ENCODE measurements at regions not wholly inside any gene's neighbourhood (a gene's known extent, or its start where the extent isn't known, plus 50 kb on each side); places are given as distances from the start of the nearest gene placed in this dataset.

DNA sequence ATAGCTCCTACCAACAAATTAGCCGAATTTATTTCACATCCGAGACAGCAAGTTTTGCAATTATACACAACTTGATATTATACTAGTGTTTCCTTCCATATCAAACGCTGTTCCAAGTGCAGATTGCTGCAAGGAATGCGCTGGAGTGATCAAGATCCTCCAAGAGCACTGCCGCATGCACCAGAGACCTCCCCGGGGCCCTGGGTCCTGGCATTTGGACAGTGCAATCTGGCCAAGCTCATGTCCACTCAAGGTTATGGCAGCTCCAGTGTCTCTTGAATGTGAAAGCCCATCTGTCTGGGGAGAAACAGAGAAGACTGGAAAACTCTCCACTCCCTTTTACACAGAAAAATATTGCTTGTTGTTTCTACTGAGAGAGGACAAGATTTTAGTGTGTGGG is 111.9 kb downstream of the HSPH1 start:
- 80 to 84% methylated on average over 3 to 6 of the region's 6 CpGs for WGBS, 2 donors
- H3K27me3 ChIP-seq, result peaks cover 0 to 3% (median 0%) of the 10 kb centered on the region in 4 donors
- no peak overlapping the region for H3K27ac ChIP-seq
- H3K4me3 ChIP-seq, result no peak overlapping the region
- no peak for TF ChIP-seq POLR2A (IDR thresholded peaks at IDR 0.05)
- TF ChIP-seq, protein P1, sequence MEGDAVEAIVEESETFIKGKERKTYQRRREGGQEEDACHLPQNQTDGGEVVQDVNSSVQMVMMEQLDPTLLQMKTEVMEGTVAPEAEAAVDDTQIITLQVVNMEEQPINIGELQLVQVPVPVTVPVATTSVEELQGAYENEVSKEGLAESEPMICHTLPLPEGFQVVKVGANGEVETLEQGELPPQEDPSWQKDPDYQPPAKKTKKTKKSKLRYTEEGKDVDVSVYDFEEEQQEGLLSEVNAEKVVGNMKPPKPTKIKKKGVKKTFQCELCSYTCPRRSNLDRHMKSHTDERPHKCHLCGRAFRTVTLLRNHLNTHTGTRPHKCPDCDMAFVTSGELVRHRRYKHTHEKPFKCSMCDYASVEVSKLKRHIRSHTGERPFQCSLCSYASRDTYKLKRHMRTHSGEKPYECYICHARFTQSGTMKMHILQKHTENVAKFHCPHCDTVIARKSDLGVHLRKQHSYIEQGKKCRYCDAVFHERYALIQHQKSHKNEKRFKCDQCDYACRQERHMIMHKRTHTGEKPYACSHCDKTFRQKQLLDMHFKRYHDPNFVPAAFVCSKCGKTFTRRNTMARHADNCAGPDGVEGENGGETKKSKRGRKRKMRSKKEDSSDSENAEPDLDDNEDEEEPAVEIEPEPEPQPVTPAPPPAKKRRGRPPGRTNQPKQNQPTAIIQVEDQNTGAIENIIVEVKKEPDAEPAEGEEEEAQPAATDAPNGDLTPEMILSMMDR (IDR thresholded peaks at IDR 0.05), result no peak
- H3K9me3 ChIP-seq, result no peaks in the 10 kb centered on the region
- no peak for DNase-seq
- H3K36me3 ChIP-seq, result no peaks in the 10 kb centered on the region
- H3K4me1 ChIP-seq, result peaks cover 22 to 34% (median 22%) of the 10 kb centered on the region in 3 donors
- intact Hi-C loops (cut with DNase I), result no loop called here

GRCh38 chr13:31049083-31049482 is 112.6 kb downstream of the HSPH1 start:
- H3K9me3 ChIP-seq, result no peaks in the 10 kb centered on the region
- TF ChIP-seq, protein P1 (IDR thresholded peaks at IDR 0.05), result no peak
- no peak for TF ChIP-seq POLR2A (IDR thresholded peaks at IDR 0.05)
- no peak overlapping the region for H3K4me3 ChIP-seq
- 86 to 87% methylated on average over 4 of the region's 4 CpGs for WGBS, 2 donors
- H3K4me1 ChIP-seq, result peaks cover 26 to 41% (median 29%) of the 10 kb centered on the region in 3 donors
- intact Hi-C loops (cut with DNase I), result no loop called here
- H3K27ac ChIP-seq, result no peak overlapping the region
- no peak for DNase-seq
- H3K27me3 ChIP-seq, result peaks cover 0 to 4% (median 0%) of the 10 kb centered on the region in 4 donors
- no peaks in the 10 kb centered on the region for H3K36me3 ChIP-seq

GRCh38 chr13:31048521-31048920 is 113.2 kb downstream of the HSPH1 start:
- no peak for DNase-seq

GRCh38 chr13:31046711-31047279 is 114.3 kb downstream of the TEX26 start:
- 22 to 25% methylated on average over 16 of the region's 16 CpGs for WGBS, 2 donors
- Histone ChIP-seq H3K9me3 (no peaks in the 10 kb centered on the region), H3K4me1 (peaks cover 26 to 42% (median 32%) of the 10 kb centered on the region in 3 donors), H3K27me3 (peaks cover 0 to 4% (median 0%) of the 10 kb centered on the region in 4 donors), H3K27ac (peak overlapping the region; percentile 82 to 91 (median 86)), H3K4me3 (peak overlapping the region in 1 of 4 donors; percentile 12), H3K36me3 (no peaks in the 10 kb centered on the region)
- DNase-seq, result no peak
- intact Hi-C loops (cut with DNase I), result no loop called here
- TF ChIP-seq, protein P1 (IDR thresholded peaks at IDR 0.05), result no peak
- TF ChIP-seq POLR2A (IDR thresholded peaks at IDR 0.05), result no peak

More at GRCh38 chr13:31048521-31048920, 113.2 kb downstream of the HSPH1 start:
- no peaks in the 10 kb centered on the region for H3K36me3 ChIP-seq
- 51 to 90% methylated on average over 3 of the region's 3 CpGs for WGBS, 2 donors
- peaks cover 26 to 46% (median 32%) of the 10 kb centered on the region in 3 donors for H3K4me1 ChIP-seq
- intact Hi-C loops (cut with DNase I), result no loop called here
- no peaks in the 10 kb centered on the region for H3K9me3 ChIP-seq
- no peak overlapping the region for H3K4me3 ChIP-seq
- H3K27me3 ChIP-seq, result peaks cover 0 to 4% (median 0%) of the 10 kb centered on the region in 4 donors
- no peak for TF ChIP-seq POLR2A (IDR thresholded peaks at IDR 0.05)
- TF ChIP-seq, protein P1 (IDR thresholded peaks at IDR 0.05), result no peak
- no peak overlapping the region for H3K27ac ChIP-seq

DNA sequence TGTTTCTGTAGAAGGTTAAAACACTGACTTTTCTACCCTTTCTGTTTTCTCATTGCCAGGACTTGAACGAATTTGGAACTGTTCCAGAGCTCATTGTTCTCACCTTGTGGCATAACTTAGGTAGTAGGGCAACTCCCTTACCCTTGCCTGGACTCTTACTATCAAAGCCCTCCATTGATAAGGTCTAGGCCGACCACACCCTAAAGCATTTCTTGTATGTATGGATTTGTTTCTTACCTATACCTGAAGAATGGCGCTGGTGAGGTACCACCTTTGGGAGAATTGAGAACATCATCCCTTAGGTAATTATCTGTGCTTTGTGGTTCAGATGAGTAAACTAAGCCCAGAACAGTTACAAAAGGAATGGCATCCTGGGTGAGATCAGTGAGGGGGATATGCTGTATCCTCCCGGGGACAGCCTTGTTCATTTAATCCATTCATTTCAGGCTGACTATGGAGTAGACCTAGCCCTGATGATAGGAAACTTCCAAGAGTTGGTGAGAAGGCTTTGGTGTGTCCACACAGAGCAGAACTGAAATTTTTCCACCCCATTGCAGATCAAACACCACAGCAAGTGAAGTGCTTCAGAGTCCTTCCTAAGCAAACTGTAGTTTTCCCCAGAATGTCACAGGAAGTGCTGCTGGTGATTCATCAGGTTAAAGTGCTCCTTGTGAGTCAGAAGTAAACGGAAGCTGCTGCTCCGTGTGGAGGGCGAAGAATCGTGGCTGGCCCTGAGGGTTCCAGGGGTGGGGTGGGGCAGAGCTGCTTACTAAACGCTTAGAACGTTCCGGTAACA is 113.0 kb downstream of the TEX26 start:
- DNase-seq, result no peak
- peak overlapping the region; percentile 82 to 91 (median 86) for H3K27ac ChIP-seq
- intact Hi-C loops (cut with DNase I), result no loop called here
- peaks cover 26 to 42% (median 32%) of the 10 kb centered on the region in 3 donors for H3K4me1 ChIP-seq
- H3K27me3 ChIP-seq, result peaks cover 0 to 4% (median 0%) of the 10 kb centered on the region in 4 donors
- no peak overlapping the region for H3K4me3 ChIP-seq
- 16 to 20% methylated on average over 9 to 10 of the region's 11 CpGs for WGBS, 2 donors
- no peaks in the 10 kb centered on the region for H3K36me3 ChIP-seq
- H3K9me3 ChIP-seq, result no peaks in the 10 kb centered on the region
- TF ChIP-seq POLR2A (IDR thresholded peaks at IDR 0.05), result peak in 1 of 4 donors; percentile 14
- TF ChIP-seq, protein P1 (IDR thresholded peaks at IDR 0.05), result no peak

Data from esophagus squamous epithelium (tissue), 5 donors.